Neural progenitor cell (in vitro differentiated cells): ENCODE measurements at regions not wholly inside any gene's neighbourhood (a gene's known extent, or its start where the extent isn't known, plus 50 kb on each side); places are given as distances from the start of the nearest gene placed in this dataset.

Experiments
- EZH2 ChIP-seq: fragments of 200-600 bp; sonication (generic); IDR thresholded peaks from 2 replicates; pipeline ENCODE4 v1.6.1; 2017; ENCODE audit warnings: antibody characterized with exemption, mild to moderate bottlenecking, moderate library complexity
- EZH2phosphoT487 ChIP-seq: fragments of 200-600 bp; sonication (generic); IDR thresholded peaks from 2 replicates; pipeline ENCODE4 v1.6.1; 2017; ENCODE audit warnings: antibody characterized with exemption
- TF ChIP-seq, protein P1 (sequence below): fragments of 200-600 bp; sonication (generic); IDR thresholded peaks from 2 replicates; pipeline ENCODE4 v1.5.1; 2017; ENCODE audit warnings: antibody characterized with exemption, mild to moderate bottlenecking

DNA sequence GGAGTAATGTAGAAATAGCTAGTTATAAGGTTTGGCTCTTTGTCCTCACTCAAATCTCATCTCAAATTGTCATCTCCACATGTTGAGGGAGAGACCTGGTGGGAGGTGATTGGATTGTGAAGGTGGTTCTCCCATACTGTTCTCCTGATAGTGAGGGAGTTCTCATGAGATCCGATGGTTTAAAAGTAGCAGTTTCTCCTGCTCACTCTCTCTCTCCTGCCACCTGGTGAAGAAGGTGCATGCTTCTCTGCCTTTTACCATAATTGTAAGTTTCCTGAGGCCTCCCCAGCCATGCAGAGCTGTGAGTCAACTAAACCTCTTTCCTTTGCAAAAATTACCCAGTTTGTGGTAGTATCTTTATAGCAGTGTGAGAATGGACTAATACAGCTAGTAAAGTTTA is 849.4 kb downstream of the DACH1 start:
- TF ChIP-seq, protein P1, sequence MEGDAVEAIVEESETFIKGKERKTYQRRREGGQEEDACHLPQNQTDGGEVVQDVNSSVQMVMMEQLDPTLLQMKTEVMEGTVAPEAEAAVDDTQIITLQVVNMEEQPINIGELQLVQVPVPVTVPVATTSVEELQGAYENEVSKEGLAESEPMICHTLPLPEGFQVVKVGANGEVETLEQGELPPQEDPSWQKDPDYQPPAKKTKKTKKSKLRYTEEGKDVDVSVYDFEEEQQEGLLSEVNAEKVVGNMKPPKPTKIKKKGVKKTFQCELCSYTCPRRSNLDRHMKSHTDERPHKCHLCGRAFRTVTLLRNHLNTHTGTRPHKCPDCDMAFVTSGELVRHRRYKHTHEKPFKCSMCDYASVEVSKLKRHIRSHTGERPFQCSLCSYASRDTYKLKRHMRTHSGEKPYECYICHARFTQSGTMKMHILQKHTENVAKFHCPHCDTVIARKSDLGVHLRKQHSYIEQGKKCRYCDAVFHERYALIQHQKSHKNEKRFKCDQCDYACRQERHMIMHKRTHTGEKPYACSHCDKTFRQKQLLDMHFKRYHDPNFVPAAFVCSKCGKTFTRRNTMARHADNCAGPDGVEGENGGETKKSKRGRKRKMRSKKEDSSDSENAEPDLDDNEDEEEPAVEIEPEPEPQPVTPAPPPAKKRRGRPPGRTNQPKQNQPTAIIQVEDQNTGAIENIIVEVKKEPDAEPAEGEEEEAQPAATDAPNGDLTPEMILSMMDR, result no peak
- TF ChIP-seq EZH2, result no peak
- no peak for TF ChIP-seq EZH2phosphoT487
